Endometrial microvascular endothelial cells (primary cell): ENCODE measurements at regions not wholly inside any gene's neighbourhood (a gene's known extent, or its start where the extent isn't known, plus 50 kb on each side); places are given as distances from the start of the nearest gene placed in this dataset.
"Not testable (repeated sequence)": the region's sequence is repeated elsewhere in the genome, so short reads cannot be mapped to it uniquely, and the experiment has no call there.

Source experiments
- in situ Hi-C: cut with HindIII; loops from 2 replicates; pipeline ENCODE4 v1.10.0; 2017; ENCODE audit warnings: low sequenced_read_pairs, low pct_unique_long_range_greater_than_20kb; ENCODE audit errors: inconsistent ontology term

DNA sequence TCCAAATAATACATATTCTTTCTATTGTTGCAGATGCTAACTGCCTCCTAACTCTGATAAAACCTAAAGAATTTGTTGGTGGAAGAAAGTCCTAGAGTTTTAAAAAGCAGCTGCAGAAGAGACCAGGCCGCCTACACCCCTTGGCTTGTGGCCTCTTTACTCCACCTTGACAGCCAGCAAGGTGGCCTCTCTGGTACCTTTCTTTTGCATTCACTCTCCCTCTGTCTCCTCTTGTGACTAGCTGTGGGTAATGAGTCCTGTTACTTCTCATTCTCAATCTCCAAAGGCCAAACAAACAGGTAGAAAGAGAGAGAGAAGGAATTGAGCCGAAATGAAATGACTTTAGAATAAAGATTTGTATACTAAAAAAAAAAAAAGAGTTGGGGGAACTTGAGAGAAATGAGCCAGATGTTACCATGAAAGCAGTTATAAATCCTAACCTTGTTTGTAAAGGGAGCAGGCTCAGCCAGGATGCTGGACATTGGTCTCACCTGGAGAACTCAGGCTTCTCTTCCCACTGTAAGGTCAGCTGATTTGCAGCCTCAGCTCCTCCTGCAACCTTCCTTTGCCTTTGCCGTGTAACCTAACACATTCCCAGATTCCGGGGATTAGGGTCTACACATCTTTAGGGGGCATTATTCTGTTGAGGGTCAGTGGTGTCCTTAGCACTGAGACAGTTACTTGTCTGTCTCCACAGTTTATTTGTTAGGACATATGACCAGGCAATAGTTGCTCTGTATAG, 164.1 kb upstream of the IRF2BP2 start:
- in situ Hi-C loops = no loop called here

DNA sequence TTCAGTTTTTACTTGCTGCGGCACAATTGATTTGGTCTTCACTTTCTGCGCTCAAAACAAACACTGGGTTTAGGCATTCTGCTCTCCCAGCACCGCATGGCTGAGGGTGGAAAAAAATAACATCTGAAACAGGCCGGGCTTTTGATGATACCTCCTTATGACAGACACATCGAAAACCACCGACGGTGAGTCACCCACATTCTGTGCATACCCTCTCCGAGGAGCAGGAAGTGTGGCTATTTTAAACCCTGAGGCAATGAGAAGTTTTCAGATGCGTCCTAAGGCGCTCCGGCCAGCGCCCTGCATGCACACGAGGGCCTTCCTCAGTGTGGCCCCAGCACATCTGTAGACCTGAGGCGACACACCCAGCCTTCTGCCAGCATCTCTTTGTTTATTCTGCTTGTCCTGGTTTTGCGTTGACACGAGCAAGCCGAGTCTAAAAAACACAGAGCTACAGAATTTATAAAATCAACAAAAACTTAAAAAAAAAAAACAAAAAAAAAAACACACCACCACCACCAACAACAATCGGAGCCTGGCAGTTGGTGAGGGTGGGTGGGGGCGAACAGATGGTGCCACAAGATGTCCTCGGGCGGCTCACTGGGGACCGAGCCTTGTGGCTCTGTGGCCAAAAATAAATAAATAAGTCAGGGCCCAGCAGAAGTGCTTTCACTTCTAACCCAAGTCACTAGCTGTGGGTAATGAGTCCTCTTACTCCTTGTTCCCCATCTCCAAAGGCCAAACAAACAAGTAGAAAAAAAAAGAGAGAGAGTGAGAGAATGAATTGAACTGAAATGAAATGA, 162.6 kb upstream of the IRF2BP2 start:
- in situ Hi-C loops = no loop called here

DNA sequence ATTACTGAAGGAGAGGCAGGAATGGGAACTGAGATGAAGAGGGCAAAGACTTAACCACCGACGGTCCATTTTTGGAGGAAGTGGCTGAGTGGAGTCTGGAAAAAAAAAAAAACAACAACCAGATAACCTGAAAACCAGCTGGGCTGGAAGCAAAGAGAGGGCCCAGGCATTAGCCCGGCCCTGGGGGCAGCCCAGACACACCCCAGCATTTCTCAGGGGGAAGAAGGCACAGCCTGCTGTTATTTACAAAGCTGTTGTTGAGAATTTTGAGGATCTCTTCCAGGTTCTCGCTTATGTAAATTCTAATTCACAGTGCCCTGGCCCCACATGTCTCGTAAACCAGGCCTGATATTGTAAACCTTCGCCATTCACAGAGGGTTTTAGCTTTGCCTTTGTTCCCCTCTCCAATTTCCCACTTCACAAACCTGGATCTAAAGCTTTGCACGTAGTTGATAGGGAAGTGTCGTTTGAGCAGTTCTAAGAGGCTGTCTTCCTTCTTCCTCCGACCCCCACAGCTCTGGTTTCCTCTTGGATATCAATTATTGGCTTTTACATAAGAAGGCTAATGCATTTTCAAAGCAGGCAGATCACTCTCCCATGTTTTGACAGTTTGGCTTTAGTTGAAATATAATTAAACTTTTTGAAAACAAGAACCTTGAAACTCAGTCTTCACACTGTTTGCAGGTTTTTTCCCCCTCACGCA, 161.8 kb upstream of the IRF2BP2 start:
- in situ Hi-C loops = no loop called here

DNA sequence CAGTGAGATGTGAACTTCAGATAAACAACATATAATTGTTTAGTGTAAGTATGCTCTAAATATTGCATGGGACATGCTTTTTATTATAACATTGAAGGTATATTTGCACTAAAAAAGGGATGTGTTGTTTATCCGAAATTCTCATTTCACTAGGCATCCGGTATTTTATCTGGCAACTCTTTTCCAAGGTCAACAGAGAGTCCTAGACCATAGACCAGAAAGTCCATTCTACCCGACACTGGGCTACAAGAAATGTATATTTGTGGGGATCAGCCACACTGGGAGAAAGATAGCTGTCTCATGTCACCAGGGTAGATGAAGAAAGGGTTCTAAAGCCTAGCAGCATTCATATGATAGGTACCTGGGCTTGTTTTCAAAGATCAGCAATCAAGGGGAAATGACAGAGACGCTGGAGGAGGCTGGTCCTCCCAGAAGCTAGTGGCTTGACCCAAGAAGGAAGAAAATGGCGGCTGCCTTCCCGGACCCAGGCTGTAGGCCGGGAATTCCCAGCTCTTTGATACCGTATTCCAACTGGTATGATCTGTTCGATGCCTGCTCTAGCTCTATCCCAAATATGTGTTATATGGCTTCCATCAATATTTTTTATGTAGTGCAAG, 161.1 kb upstream of the IRF2BP2 start:
- in situ Hi-C loops = no loop called here

GRCh38 chr1:234769986-234770795, 160.2 kb upstream of the IRF2BP2 start:
- in situ Hi-C loops = no loop called here

DNA sequence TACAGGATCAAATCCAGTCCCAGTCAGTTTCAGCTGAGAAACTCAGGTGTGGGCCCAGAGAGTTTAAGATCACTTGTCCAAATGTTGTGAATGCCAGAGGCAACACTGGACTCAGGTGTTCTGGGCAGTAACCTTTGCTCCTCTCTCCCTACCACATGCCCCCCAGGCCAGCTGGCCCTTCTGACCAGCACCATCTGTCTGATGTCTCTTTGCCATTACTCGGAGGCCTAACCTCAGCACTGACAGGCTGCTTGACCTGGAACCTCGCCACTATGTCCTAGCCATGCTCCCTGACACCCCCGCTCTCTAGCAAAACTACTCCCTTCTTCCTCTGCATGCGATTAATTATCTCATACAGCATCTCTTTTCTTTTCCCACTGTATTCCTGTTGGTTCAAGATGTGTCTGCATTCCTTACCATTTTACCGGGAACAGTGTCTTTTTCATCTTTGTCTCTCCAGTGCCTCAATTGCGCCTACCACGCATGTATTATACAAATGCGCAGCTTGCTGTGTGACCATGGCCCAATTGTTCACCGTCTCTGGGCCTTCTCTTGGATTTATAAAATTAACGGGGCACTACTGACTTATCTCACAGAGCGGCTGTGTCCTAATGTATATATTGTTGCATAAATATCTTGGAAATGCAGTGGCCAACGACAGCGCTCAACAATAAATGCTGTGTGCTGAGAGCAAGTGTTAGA, 159.5 kb upstream of the IRF2BP2 start:
- in situ Hi-C loops = no loop called here

- in situ Hi-C loops = no loop called here
Measured at GRCh38 chr1:234768569-234769283, 158.7 kb upstream of the IRF2BP2 start.

GRCh38 chr1:234768171-234768568, 158.2 kb upstream of the IRF2BP2 start:
- in situ Hi-C loops = no loop called here

DNA sequence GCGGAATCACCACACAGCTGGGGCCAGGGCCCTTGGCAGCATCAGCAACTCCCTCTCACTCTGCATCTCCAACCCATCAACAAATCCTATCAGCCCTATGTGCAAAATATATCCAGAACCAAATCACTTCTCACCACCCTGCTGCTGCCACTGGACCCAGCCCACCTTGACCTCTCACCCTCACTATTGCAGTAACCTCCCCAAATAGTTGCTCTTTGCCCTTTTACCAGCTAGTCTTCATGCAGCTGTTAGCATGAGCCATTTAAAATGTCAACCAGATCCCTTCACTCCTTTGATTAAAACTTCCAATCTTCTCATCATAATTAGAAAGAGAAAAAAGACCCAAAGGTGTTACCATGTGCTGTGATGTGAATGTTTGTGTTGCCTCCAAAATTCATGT, 155.7 kb upstream of the IRF2BP2 start:
- in situ Hi-C loops = no loop called here

GRCh38 chr1:234765181-234765580, 155.2 kb upstream of the IRF2BP2 start:
- in situ Hi-C loops = no loop called here

DNA sequence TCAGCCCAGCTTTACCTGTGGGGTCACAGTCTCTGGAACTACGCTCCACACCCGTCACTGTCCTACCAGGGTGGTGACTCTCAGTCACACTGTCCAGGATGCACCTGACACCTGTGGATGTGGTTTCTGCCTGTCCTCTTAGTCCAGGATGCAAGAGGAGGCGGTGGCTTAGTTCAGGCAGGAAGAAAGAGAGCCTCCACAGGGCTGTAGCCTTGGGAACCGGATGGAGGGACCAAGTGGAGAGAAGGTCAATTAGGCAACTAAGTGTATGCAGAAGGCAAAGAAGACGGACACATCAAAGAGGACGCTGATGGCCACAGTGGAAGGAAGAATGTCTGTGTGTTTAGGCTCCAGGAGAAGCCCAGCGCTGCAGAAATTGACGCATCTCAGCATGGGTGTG, 153.9 kb upstream of the IRF2BP2 start:
- in situ Hi-C loops = no loop called here

DNA sequence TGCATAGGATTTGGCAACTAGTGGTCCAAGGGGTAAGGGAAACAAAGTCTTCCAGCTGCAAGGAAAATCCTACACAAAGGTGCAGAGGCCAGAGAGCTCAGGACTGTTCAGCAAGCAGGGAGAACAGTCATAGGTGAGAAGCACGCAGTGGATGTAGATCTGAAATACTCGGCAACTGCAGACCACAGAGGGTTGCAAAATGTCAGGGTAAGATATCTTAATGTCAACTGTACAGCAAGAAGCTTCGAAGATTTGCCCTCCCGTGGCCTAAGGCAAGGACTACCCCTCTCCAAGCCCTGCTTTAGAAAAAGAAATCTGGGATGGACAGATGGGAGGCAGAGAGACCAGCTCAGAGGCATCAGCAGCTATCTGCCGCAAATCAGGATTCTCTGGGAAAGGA, 153.4 kb upstream of the IRF2BP2 start:
- in situ Hi-C loops = no loop called here

- in situ Hi-C loops = not testable (repeated sequence)
Measured at GRCh38 chr1:234762127-234762526, 152.1 kb upstream of the IRF2BP2 start.

DNA sequence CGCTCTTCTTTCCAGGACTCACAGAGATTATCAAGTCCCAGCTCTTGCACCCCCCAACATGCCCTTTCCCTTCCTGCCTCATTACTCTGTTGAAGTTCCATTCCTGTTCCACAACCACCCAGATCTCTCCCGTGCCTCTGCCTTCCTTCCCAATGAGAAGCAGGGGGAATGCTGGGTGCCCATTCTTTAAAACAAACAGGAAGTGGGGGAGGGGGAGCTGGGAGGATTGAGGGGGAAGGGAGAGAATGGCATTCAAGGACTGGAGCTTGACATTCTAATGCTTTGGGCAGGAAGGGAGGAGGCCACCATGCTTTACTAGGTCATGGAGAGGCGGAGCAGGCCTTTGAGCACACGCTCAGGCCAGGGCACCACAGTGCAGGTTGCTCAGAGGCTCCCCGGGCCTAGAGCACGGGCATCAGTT, 150.3 kb upstream of the IRF2BP2 start:
- in situ Hi-C loops = no loop called here

GRCh38 chr1:234759888-234760287, 149.9 kb upstream of the IRF2BP2 start:
- in situ Hi-C loops = no loop called here

DNA sequence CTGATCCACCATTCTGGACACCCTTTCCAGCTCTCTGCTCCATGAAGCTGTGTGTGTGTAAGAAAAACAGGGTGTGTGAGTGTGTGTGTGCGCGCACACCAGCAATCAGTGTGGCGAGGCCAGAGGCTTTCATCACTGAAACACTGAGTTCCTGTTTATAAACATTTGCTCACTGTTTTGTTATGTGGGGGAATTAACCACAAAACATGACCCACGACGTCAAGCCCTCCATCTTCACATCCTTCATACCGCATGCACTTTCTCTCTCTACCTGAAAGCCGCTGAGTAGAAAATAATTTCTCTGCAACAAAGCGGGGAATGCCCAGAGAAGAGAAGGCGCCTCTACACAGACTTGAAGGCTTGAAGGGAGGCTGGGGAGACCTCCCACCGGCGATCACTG, 148.9 kb upstream of the IRF2BP2 start:
- in situ Hi-C loops = no loop called here

- in situ Hi-C loops = no loop called here
Measured at GRCh38 chr1:234756857-234757256, 146.9 kb upstream of the IRF2BP2 start.
